DOHH2 (cell line): ENCODE measurements at regions not wholly inside any gene's neighbourhood (a gene's known extent, or its start where the extent isn't known, plus 50 kb on each side); places are given as distances from the start of the nearest gene placed in this dataset.
"Not testable (repeated sequence)": the region's sequence is repeated elsewhere in the genome, so short reads cannot be mapped to it uniquely, and the experiment has no call there.

Experiments
- H3F3A ChIP-seq: fragments of 200-600 bp; sonication (generic), shearing (Covaris generic); 2 replicates; pipeline ENCODE4 v1.6.0; 2016; ENCODE audit warnings: antibody characterized with exemption, mild to moderate bottlenecking; ENCODE audit not compliant: control insufficient read depth, insufficient read depth
- H3K27ac ChIP-seq: fragments of 200-600 bp; sonication (generic); 2 replicates; pipeline ENCODE4 v1.5.1; 2014; ENCODE audit warnings: low read depth, mild to moderate bottlenecking, low read length, moderate library complexity
- H3K27me3 ChIP-seq: fragments of 200-600 bp; sonication (generic); 2 replicates; pipeline ENCODE4 v1.6.1; 2014; ENCODE audit warnings: mild to moderate bottlenecking, low read length, mixed read lengths; ENCODE audit not compliant: control insufficient read depth
- H3K36me3 ChIP-seq: fragments of 200-600 bp; sonication (generic); 2 replicates; pipeline ENCODE4 v1.6.1; 2014; ENCODE audit warnings: mild to moderate bottlenecking, low read length, moderate library complexity, mixed read lengths; ENCODE audit not compliant: control insufficient read depth
- H3K4me1 ChIP-seq: fragments of 200-600 bp; sonication (generic); 2 replicates; pipeline ENCODE4 v1.6.1; 2014; ENCODE audit warnings: mild to moderate bottlenecking, low read length, mixed read lengths; ENCODE audit not compliant: control insufficient read depth
- H3K4me2 ChIP-seq: fragments of 200-600 bp; sonication (generic); 2 replicates; pipeline ENCODE4 v1.6.0; 2014; ENCODE audit warnings: mild to moderate bottlenecking, low read length, moderate library complexity
- H3K4me3 ChIP-seq: fragments of 200-600 bp; sonication (generic); 2 replicates; pipeline ENCODE4 v1.5.1; 2014; ENCODE audit warnings: mild to moderate bottlenecking, low read length, mixed read lengths
- H3K79me2 ChIP-seq: fragments of 200-600 bp; sonication (generic); 2 replicates; pipeline ENCODE4 v1.6.1; 2014; ENCODE audit warnings: mild to moderate bottlenecking, low read length, mixed read lengths; ENCODE audit not compliant: control insufficient read depth
- H3K9me2 ChIP-seq: fragments of 200-600 bp; sonication (generic); replicated peaks from 2 replicates; pipeline ENCODE4 v1.6.1; 2014; ENCODE audit warnings: mild to moderate bottlenecking, low read length, mixed read lengths; ENCODE audit not compliant: control insufficient read depth
- H3K9me3 ChIP-seq: fragments of 200-600 bp; sonication (generic); 2 replicates; pipeline ENCODE4 v1.6.1; 2014; ENCODE audit warnings: antibody characterized with exemption, low read length, mixed read lengths; ENCODE audit not compliant: control insufficient read depth, insufficient read depth
- H4K20me1 ChIP-seq: fragments of 200-600 bp; sonication (generic); 2 replicates; pipeline ENCODE4 v1.6.0; 2014; ENCODE audit warnings: low read depth, mild to moderate bottlenecking, antibody characterized with exemption, low read length, moderate library complexity; ENCODE audit not compliant: control insufficient read depth, insufficient read depth
- CTCF ChIP-seq: fragments of 200-600 bp; sonication (generic); IDR thresholded peaks from one replicate; pipeline ENCODE4 v1.5.1; 2014; ENCODE audit warnings: antibody characterized with exemption, mild to moderate bottlenecking, low read depth, low read length; ENCODE audit not compliant: poor library complexity, severe bottlenecking
- EZH2phosphoT487 ChIP-seq: fragments of 200-600 bp; sonication (generic); IDR thresholded peaks from 2 replicates; pipeline ENCODE4 v1.6.1; 2017; ENCODE audit warnings: borderline replicate concordance, mild to moderate bottlenecking, antibody characterized with exemption, low read length, moderate library complexity, mixed read lengths

- no peak overlapping the region for H3K27ac ChIP-seq
- H3K4me3 ChIP-seq: no peak overlapping the region
- no peak for TF ChIP-seq CTCF
- TF ChIP-seq EZH2phosphoT487: no peak
- H3K4me2 ChIP-seq: no peak overlapping the region
- H3K4me1 ChIP-seq: no peaks in the 10 kb centered on the region
- H3K36me3 ChIP-seq: no peaks in the 10 kb centered on the region
- no peaks in the 10 kb centered on the region for H3K9me3 ChIP-seq
- H3K9me2 ChIP-seq: no peaks in the 10 kb centered on the region; the same call in 1 of the 2 replicates
- H3F3A ChIP-seq: no peaks in the 10 kb centered on the region
- no peaks in the 10 kb centered on the region for H4K20me1 ChIP-seq
- H3K79me2 ChIP-seq: no peaks in the 10 kb centered on the region
- H3K27me3 ChIP-seq: no peaks in the 10 kb centered on the region
Observed at GRCh38 chr4:84219656-84220055, 279.4 kb downstream of the NKX6-1 start.

GRCh38 chr4:84218031-84218430 lies 281.1 kb downstream of the NKX6-1 start:
- H3K79me2 ChIP-seq: no peaks in the 10 kb centered on the region
- no peaks in the 10 kb centered on the region for H3F3A ChIP-seq
- no peaks in the 10 kb centered on the region; the same call in 1 of the 2 replicates for H3K9me2 ChIP-seq
- H3K4me1 ChIP-seq: no peaks in the 10 kb centered on the region
- H3K27me3 ChIP-seq: no peaks in the 10 kb centered on the region
- H3K9me3 ChIP-seq: no peaks in the 10 kb centered on the region
- H4K20me1 ChIP-seq: no peaks in the 10 kb centered on the region
- H3K4me2 ChIP-seq: no peak overlapping the region
- TF ChIP-seq EZH2phosphoT487 (no peak), CTCF (no peak)
- H3K36me3 ChIP-seq: no peaks in the 10 kb centered on the region
- no peak overlapping the region for H3K4me3 ChIP-seq
- H3K27ac ChIP-seq: no peak overlapping the region

- Histone ChIP-seq H3K79me2 (no peaks in the 10 kb centered on the region), H3K9me2 (no peaks in the 10 kb centered on the region; the same call in 1 of the 2 replicates), H3K4me1 (no peaks in the 10 kb centered on the region), H3K36me3 (no peaks in the 10 kb centered on the region), H3K27me3 (no peaks in the 10 kb centered on the region), H3F3A (no peaks in the 10 kb centered on the region), H3K9me3 (no peaks in the 10 kb centered on the region), H3K4me2 (no peak overlapping the region), H3K27ac (no peak overlapping the region), H4K20me1 (no peaks in the 10 kb centered on the region), H3K4me3 (no peak overlapping the region)
- TF ChIP-seq EZH2phosphoT487: no peak
- TF ChIP-seq CTCF: no peak
Observed at GRCh38 chr4:84215217-84215616, 283.9 kb downstream of the NKX6-1 start.

- not testable (repeated sequence) for H3K27me3 ChIP-seq, H3K27ac ChIP-seq, H3F3A ChIP-seq, H3K79me2 ChIP-seq, H3K4me3 ChIP-seq, H3K4me2 ChIP-seq, H3K9me2 ChIP-seq, H3K36me3 ChIP-seq, H4K20me1 ChIP-seq, H3K4me1 ChIP-seq, H3K9me3 ChIP-seq
Observed at GRCh38 chr4:84206226-84206625, 292.9 kb downstream of the NKX6-1 start.
